ENCODE measurements at regions not wholly inside any gene's neighbourhood (a gene's known extent, or its start where the extent isn't known, plus 50 kb on each side); places are given as distances from the start of the nearest gene placed in this dataset.

GRCh38 chr11:70829886-70830272 is 422.5 kb downstream of the SHANK2 start:
- TF ChIP-seq TARDBP (IDR thresholded peaks at IDR 0.05) (no peak), ZNF830 (CRISPR knock-in tag; IDR thresholded peaks at IDR 0.05) (no peak), POLR2A (conservative IDR thresholded peaks at IDR 0.05) (no peak), TOE1 (IDR thresholded peaks at IDR 0.05; ENCODE audit: borderline replicate concordance) (no peak), TOE1 (CRISPR knock-in tag; IDR thresholded peaks at IDR 0.05; ENCODE audit: borderline replicate concordance, low read depth) (no peak), ZNF780A (CRISPR knock-in tag; IDR thresholded peaks at IDR 0.05) (no peak), ATF1 (CRISPR knock-in tag; IDR thresholded peaks at IDR 0.05) (no peak), ATF1 (tag; IDR thresholded peaks at IDR 0.05) (no peak), ESRRA (IDR thresholded peaks at IDR 0.05; ENCODE audit: borderline replicate concordance, low read depth) (no peak), PTBP1 (IDR thresholded peaks at IDR 0.05; ENCODE audit: low read depth, low read length) (no peak), CEBPB (tag; IDR thresholded peaks at IDR 0.05) (no peak), CTCF (IDR thresholded peaks at IDR 0.05 in 2 of 3, conservative IDR thresholded peaks at IDR 0.05 in 1 of 3; ENCODE audit: insufficient read depth in 2 of 3, low read depth in 1 of 3, low read length in 3 of 3) (no peak), CCAR2 (IDR thresholded peaks at IDR 0.05; ENCODE audit: low read depth, low read length) (no peak)
- TF ChIP-seq, protein P1, sequence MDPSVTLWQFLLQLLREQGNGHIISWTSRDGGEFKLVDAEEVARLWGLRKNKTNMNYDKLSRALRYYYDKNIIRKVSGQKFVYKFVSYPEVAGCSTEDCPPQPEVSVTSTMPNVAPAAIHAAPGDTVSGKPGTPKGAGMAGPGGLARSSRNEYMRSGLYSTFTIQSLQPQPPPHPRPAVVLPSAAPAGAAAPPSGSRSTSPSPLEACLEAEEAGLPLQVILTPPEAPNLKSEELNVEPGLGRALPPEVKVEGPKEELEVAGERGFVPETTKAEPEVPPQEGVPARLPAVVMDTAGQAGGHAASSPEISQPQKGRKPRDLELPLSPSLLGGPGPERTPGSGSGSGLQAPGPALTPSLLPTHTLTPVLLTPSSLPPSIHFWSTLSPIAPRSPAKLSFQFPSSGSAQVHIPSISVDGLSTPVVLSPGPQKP (CRISPR knock-in tag; IDR thresholded peaks at IDR 0.05), result no peak

Data from K562 (cell line).